ENCODE measurements at regions not wholly inside any gene's neighbourhood (a gene's known extent, or its start where the extent isn't known, plus 50 kb on each side); places are given as distances from the start of the nearest gene placed in this dataset.

DNA sequence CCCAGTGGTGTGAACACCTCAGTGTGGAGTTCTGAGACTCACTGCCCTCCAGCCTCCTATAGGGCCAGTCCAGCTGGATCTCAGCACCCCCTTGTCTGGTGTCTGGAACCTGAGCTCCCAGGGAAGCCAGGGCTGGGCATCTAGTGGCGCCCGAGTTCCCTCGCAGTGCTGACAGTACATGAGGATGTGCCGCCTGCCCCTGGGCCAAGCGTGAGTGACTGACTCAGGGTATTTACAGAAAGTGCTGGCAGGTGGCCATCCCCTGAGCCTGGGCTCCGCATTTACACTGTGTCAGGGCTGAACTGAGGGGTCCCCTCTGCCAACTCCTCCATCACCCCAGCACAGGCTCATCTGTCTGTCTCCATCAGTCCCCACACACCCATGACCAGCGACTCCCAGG is 185.3 kb downstream of the BRD1 start:
- no peak for DNase-seq

DNA sequence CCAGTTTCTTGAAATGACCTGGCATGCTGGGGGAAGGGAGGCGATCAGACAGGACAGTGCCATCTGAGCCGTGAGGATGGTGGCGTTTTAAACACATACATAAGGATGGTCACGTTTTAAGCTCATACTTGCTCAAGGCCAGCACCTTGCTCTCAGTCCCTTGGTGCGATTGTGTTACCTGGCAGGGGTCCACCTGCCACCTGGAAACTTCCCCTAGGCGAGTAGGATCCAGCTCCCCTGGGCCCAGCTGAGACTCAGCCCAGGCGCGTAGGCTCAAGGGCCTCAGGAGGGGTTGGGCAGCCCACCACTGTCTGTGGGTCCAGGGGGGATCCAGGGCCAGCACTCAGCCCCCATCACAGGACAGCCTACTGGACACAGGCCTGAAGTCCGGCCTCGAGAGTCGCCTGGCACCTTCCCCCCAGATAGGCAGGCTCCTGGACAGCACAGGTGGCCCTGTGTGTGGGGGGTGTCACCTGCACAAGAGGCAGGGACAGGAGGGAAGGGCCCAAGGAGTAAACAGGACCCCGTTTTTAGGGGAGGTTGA is 185.8 kb downstream of the BRD1 start:
- DNase-seq, result no peak

DNA sequence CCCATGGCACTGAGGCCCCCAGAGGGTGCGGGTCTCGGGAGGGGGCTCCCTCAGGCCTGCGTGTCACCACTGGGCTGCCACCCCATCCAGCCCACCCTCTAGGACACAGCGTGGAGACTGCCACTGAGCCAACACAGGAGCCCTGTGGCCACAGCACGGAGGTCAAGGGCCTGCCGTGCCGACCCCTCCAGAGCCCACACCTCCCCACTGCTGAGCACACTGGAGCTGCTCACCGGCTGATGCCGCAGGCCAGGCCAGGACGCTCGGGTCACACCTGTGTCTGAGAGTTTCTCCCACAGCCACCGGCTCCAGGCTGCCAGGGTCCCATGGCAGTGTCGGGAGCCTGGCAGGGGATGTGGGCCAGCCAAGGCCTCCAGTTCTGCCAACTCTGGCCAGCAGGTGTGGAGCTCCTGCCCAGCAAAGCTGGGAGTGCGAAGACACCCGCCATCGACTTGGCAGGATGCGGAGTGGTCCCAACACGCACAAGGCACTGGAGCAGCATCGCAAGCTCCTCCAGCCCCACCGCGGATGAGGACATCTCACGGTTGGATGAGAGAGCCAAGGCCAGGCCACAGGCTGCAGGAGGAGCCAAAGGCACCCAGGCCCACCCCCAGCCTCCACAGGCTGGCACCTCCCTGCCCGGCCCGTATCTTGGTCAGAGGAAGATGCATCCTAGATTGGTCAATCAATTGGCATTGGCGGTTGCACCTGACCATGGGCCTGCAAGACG is 187.1 kb downstream of the BRD1 start:
- no peak for DNase-seq

DNA sequence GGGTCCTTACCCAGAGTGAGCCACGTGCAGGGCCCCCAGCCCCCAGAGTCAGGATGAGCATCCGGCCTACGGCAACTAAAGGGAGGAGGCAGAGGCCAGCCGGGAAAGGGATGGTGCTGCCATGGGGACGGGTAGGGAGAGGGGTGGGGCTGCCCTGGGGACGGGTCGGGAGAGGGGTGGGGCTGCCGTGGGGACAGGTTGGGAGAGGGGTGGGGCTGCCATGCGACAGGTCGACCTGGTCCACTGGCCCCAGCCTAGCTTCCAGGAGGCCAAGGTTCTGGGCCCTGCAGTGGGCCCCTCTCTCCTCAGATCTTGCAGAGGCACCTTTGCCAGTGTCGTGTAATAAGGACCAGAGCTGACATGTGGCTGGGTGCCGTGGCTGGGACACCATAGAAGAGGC is 187.7 kb downstream of the BRD1 start:
- DNase-seq, result no peak

DNA sequence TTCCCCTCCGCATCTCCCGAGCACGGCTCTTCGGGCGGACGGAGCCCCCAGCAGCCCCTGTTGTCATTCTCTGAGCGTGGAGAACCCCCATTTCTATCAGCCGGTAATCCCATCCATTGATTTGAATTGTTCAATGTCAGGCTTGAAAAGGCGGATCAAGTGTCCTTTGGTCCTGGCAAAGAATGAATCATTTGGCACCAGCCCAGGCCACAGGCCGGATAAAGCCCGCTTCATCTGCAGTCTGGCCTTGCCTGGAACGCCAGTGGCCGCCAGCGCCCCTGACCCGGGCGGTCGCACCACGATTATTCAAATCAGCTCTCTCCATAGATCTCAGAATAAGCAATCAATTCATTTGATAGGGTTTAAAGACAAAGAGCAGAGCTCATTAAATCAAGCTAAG is 188.9 kb downstream of the BRD1 start:
- peak in 24 of 56 donors; percentile 1 to 73 (median 23) for DNase-seq

DNA sequence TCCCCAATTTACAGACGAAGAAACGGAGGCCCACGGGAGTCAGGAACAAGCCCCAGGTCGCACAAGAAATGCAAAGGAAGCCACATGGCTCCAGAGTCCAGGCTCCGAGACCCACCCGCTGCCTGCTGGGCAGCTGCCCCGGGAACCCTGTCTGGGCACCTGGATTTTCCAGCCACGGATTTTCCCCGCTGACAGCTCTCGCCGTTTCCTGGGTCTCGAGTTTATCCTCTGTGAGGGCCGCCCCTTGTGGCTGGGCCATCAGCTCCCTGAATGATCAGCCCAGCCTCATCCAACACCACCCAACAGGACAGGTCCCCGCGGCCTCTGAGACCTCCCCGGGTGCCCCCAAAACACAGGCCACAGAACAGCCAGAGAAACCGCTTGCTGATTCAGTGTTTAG is 189.7 kb downstream of the BRD1 start:
- DNase-seq, result no peak

DNA sequence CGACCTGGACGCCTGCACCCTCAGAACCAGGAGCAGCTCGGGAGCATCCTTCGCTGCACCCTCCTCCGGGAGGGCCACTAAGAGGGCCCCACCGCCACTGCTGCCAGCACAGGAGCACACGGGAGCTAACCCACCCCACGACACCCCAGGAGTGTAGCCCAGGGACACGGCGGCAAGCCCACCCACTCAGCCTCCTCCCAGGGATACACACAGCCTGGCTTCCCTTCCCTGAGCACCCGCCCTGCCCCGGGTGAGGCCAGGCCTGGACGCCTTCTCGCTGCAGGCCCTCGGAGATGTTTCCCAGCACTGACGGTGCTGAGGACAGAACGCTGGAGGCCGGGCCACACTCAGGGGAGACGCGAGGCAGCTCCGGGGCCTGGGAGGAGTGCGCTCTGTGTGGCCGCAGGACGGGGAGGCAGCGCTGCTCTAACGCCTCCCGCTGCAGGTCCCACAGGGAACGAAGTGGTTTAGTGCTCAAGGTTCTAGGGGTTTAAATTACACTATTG is 190.4 kb downstream of the BRD1 start:
- DNase-seq, result no peak

DNA sequence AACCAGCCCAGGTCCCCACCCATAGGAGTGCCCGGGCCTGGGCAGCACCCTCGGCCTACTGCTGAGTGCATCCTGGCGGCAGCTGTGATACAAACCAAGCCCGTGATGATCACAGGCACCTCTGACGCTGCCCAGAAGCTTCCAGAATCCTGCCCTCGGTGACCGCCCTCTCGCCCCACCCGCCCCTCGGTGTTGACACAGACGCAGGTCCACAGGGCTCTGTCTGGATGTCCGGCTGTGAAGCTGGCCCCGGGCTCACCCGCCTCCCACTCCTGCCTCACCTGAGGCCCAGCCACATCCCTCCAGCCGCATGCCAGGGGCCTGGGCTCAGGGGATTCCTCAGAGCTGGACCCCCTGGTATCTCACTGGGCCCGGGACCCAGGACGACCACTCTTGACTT is 191.0 kb downstream of the BRD1 start:
- DNase-seq, result no peak

DNA sequence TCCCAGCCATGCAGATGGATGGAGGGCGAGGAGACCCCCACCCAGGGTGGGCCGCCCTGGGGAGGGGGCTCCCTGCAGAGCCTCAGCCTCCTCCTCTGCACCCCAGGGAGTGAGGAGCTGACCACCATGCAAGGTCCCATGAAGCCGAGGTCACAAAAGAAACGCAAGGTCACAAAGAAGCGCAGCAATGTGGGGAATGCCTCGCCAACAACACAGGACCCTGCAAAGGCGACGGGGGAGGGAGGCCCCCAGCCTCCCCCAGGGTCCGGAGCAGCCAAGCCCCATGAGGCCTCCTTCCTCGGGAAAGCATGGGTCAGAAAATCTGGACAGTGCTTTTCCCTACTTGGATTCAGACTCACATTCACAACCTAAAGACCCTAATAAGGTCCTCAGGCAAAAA is 191.5 kb downstream of the BRD1 start:
- no peak for DNase-seq

DNA sequence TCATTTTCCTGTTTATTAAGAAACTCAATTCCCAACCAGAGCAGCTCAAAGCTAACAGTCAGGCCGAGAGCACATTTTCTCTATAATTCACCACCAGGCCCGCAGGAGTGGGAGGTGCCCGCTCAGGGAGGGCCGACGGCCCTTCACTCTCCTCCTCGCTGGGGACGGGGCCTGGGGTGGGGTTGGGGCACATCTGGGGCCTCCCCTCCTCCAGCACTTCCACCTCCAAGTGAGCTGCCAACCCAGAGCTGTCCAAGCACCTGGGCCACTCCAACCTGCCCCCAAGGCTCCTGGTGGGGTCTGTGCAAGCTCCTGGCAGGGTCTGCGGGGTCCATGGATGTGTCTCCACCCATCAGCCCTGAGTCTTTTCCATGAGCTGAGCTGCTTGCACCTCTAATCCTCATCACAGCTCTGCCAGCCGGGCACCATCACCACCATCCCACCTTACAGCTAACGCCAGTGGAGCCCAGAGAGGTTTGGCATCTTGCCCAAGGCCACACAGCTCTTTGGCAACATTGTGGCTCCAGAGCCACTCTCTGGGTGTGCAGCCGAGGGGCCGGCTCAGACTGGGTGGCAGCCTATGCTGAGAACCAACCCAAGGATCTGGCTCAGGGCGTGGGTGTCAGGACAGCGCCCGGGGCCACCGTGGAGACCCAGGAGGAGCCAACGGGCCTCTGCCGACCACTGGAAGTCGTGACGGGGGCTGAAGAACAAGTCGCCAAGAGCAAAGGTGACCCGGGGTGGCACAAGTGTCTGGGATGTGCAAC is 193.5 kb downstream of the BRD1 start:
- DNase-seq, result no peak

DNA sequence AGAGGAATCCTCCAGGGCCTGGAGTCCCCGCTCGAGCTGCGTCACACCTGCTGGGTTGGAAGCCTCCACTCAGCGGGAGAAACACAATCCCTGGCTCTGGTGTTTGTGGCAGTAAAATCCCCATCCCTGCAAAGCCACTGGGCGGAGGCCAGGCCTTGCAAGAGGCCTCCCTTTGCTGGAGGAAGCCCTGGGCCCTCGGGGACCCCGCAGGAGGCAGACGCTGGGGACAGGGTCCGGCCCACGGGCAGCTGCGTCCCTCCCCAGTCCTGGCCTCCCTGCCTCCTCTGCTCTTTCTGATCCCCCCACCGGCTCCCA is 194.7 kb downstream of the BRD1 start:
- no peak for DNase-seq

DNA sequence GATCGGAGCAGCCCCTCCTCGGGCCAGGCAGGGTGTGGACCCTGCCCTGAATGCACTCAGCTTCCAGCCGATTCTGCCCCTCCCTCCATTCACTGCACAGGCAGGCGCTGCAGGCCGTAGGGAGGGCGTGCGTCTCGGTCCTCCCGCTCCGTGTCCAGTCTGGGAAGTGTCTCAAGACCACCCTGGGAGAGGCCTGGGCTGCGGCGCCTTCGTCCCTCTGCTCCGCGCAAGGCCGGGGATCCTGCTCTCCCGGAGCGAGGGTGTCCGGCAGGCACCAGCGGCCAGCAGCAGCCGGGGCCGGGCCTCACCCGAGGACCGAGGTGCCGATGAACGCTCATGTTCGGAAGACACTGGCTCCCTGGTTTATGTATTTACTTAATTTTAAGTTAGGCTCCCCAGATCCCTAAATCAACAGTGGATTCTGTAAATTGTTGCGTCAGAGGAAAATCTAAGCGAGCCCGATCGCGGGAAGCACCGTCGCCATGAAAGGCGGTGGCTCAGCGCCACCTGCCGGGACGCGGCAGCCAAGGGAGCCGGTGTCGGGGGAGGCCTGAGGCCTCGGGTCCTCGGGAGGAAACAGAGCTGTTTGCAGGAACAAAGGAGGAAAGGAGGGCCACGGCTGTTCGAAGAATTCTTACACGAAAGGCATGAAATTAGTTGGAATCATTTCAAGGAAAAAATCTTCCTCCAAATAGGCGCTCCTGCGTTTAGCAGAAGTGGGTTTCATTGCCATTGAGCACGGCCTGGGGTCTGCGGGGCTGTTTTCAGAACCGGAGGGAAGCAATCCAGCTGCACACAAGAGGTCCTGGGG is 195.3 kb downstream of the BRD1 start:
- DNase-seq, result peak in 48 of 56 donors; percentile 8 to 82 (median 52)

DNA sequence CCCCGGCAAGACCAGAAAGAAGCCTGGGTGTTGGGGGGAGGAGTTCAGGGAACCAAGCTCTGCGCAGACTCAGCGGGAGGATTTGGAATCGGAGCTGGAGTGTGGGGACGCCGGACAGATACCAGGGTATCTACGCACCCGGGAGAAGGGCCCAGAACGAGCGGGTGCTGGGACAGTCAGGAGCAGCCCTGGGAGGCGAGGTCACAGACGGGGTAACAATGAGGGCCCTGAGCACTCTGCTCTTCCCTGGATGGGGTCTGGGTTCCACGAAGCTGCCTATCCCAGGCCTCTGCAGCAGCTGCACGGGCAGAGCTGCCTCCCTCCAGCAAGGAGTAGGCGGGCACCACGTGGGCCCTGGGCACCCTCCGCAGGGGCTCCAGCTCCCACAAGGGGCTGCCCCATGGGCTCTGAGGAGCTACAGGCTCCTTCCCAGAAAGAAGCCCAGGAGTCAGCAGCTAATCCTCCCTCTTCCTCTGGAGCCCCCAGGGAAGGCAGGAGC is 197.2 kb downstream of the BRD1 start:
- no peak for DNase-seq

DNA sequence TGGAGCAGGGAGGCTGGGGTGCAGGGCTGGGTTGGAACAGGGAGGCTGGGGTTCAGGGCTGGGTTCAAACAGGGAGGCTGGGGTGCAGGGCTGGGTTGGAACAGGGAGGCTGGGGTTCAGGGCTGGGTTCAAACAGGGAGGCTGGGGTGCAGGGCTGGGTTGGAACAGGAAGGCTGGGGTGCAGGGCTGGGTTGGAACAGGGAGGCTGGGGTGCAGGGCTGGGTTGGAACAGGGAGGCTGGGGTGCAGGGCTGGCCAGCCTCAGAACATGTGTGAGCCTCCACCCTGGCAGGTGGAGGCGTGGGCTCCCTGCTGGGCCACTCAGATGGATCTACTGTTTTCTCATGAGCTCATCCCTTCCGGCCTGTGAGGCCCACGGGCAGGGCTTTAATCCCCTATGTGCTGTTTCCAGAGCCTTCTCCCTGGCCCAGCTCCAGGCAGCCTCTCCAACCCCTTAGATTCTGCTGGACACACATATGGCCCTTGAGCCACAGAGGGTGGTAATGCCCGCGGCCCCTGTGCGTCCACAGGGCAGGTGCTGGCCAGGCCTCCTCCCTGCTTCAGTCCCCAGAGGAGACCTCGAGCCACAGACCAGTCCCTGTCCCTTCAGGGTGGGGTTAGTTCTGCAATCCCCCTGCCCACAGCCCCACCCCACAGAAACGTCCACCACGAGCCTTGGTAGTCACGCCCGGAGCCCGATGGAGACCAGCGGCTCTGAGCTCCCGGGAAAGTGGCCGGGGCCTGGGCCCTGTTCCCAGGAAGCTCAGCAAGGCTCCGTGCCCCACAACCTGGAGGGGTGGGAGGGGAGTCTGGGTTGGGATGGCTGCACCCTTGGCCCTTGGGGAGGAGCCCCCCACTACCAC is 197.9 kb downstream of the BRD1 start:
- DNase-seq, result no peak

DNA sequence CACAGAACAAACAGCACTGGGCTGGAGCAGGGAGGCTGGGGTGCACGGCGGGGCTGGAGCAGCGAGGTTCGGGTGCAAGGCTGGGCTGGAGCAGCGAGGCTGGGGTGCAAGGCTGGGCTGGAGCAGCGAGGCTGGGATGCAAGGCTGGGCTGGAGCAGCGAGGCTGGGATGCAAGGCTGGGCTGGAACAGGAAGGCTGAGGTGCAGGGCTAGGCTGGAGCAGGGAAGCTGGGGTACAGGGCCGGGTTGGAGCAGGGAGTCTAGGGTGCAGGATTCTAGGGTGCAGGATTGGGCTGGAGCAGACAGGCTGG is 198.5 kb downstream of the BRD1 start:
- no peak for DNase-seq

DNA sequence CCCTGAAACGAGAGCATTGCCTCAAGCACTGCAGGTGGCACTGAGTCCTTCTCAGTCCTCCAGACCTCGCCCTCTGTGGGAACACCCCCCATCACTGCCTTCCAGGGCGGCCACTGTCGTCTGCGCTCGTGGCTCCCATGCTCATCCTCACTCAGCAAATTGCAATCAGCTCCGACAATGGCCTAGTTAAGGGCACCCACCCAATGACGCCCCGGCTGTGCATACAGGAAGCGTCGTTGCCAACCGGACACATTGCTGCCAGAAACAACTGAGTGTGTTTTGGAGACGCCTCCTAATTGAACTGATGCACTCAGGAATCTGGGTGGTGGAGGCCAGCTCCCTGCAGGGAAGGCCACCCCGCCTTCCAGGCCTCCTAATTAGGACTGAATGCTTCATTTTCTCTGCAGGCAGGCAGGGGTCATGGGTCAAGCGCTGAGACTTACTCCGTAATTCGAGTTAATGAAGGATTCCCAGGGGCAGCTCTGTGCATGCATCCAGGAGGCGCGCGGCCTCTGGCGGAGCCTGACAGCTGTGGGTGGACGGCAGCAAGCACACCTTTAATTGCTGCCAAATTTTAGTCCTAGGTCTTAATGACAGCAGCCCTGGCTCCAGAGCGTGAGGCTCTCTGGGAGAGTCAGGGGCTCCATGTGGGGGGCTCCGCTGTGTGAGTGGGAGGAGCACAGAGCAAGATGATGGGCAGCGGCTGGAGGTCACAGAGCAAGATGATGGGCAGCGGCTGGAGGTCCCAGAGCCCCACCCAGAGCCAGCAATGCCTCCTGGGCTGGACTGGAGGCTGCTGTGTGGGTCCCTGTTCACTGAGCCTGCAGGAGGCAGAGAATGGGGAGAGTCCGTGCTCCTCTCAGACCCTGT is 199.0 kb downstream of the BRD1 start:
- no peak for DNase-seq

DNA sequence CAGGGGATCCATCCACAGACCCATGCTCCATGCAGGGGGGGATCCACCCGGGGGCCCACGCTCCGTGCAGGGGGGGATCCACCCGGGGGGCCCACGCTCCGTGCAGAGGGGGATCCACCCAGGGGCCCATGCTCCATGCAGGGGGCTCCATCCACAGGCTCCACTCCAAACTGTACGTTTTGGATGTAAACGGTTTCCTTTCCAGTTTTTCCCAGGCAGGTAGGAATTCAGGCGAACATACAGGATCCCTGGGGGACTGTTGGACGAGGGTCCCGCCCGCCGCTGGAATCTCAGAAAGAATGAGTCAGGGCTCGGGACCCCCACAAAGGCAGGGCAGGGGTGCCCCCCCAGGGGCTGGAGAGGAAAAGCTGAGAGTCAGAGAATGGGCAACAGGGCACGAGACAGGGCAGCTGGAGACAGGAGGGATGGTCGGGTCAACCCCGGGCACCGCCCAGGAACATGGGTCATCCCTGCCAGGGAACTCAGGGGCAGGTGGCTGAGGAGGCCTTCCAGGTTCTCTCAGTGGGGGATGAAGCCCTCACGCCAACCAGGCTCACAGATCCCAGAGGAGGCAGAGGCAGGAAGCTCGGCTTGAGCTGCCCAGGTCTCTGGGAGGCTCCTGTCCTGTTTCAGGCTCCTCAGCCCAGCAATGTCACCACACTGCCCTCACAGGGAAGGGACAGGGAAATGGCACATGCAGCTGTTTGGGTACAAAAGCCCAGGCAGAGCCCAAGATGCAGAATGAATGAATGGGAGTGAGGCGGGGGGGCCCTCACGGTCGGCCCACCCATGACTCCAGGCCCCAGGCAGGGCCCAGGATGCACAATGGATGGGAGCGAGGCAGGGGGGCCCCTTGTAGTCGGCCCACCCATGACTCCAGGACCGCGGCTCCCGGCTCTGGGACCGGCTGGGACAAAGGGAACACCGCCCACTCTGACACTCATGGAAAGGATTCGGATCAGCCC is 200.2 kb downstream of the BRD1 start:
- peak in 3 of 56 donors; percentile 5 to 12 (median 11) for DNase-seq

DNA sequence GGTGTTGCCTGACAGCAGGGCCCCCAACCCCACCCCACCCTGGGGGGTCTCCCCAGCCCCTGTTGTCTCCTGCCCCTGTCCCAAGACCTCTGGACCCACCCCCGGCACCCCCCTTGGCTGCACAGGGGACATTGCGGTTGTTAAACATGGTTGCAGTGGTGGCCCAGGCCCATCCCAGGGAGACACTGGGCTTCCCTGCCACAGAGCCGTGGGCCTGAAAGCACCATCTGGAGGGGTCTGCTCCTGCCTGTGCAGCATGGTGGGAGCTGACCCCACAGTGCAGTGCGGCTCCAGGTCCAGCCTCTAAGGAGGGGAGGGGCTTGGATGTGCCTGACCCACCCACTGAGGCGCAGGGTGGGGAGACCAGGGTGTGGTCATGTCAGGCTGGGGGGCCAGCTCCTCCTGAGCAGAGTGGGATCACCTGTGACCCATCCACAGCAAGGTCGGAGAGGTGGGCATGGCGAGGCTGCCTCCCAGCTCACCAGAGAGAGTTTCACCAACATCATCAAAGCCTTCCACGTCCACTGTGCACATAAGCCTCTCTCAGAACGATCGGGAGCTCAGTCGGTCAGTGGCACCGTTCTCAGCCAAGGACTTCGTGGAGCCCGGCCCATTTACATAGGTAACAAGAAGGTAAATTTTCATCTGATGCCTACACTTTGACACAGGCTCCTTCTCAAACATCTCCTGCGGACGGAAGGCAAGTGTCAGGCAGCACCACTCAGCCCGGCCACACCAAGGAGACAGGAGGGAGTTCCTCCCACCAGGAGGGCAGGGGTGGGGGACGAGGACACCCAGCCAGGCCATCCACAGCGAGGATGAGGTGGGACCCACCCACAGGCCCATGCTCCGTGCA is 201.1 kb downstream of the BRD1 start:
- DNase-seq, result no peak
